BJ (cell line): ENCODE measurements at regions not wholly inside any gene's neighbourhood (a gene's known extent, or its start where the extent isn't known, plus 50 kb on each side); places are given as distances from the start of the nearest gene placed in this dataset.
"Not testable (repeated sequence)": the region's sequence is repeated elsewhere in the genome, so short reads cannot be mapped to it uniquely, and the experiment has no call there.

Experiments used
- CTCF ChIA-PET: fragments of 350-600 bp; formaldehyde crosslinking; extraction: SDS; loops from one replicate; lab custom pipeline; 2021; ENCODE audit warnings: antibody characterized with exemption, inconsistent platforms; lab: Yijun Ruan, JAX
- POLR2A ChIA-PET: fragments of 300-600 bp; sonication (Branson Sonifier 250); formaldehyde crosslinking; extraction: SDS; loops from one replicate; lab custom pipeline; 2021; ENCODE audit warnings: antibody characterized with exemption; lab: Charles Lee
- DNase-seq: peaks from one replicate; pipeline ENCODE4 v3.0.0-alpha.2; 2011; ENCODE audit warnings: low read depth
- H3K27me3 ChIP-seq: 2 replicates; pipeline ENCODE4 v1.6.0; 2011; ENCODE audit warnings: low read length; ENCODE audit not compliant: control insufficient read depth, insufficient read depth
- H3K36me3 ChIP-seq: 2 replicates; pipeline ENCODE4 v1.5.1; 2011; ENCODE audit warnings: low read length; ENCODE audit not compliant: control insufficient read depth, insufficient read depth
- H3K4me3 ChIP-seq: 2 replicates; pipeline ENCODE4 v1.5.1; 2011; ENCODE audit warnings: low read depth, mild to moderate bottlenecking, control low read depth, low read length
- CTCF ChIP-seq: IDR thresholded peaks from 2 replicates; pipeline ENCODE4 v1.5.1; 2011; ENCODE audit warnings: low read depth, mild to moderate bottlenecking, control low read depth, inconsistent platforms, low read length, moderate library complexity; ENCODE audit not compliant: insufficient read depth

DNA sequence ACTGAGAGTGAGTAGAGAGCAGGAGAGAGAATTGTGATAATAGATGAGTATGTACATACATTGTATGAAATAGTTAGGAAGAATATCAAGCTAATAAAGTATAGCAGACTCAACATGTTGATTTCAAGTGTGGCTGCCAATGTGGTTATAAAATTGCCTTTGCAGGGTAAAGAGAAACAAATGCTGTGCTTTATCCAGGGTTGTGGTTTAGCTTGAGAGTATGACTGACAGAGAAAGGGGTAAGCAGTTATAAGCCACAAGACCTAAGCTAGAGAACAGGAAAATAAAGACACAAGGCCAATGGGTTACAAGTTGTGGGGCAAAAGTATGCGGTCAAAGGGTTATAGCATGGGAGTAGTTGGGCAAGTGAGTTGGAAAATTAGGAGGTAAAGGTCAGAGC is 1217.5 kb downstream of the DIAPH3 start:
- no peak for DNase-seq
- CTCF ChIA-PET, result no interaction called here

DNA sequence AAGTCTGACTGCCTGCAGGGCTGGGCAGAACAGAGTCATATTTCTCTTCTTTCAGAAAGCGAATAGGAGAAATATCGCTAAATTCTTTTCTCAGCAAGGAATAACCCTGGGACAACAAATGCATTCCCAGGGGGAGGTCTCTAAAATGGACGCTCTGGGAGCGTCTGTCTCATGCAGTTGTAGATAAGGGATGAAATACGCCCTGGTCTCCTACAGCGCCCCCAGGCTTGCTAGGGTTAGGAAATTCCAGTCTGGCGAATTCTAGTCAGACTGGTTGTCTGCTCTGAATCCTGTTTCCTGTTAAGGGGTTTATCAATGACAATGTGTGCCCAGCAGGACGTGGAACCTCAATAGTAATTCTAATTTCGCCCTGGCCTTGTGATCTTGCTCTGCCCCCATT is 1214.1 kb downstream of the DIAPH3 start:
- no peak overlapping the region for H3K4me3 ChIP-seq
- no peak for TF ChIP-seq CTCF
- no peaks in the 10 kb centered on the region for H3K27me3 ChIP-seq
- DNase-seq, result no peak
- CTCF ChIA-PET, result no interaction called here
- POLR2A ChIA-PET, result no interaction called here
- no peaks in the 10 kb centered on the region for H3K36me3 ChIP-seq

More for the DNA sequence above, 1217.5 kb downstream of the DIAPH3 start:
- POLR2A ChIA-PET, result no interaction called here
- H3K4me3 ChIP-seq, result no peak overlapping the region
- no peaks in the 10 kb centered on the region for H3K27me3 ChIP-seq
- H3K36me3 ChIP-seq, result no peaks in the 10 kb centered on the region
- no peak for TF ChIP-seq CTCF

DNA sequence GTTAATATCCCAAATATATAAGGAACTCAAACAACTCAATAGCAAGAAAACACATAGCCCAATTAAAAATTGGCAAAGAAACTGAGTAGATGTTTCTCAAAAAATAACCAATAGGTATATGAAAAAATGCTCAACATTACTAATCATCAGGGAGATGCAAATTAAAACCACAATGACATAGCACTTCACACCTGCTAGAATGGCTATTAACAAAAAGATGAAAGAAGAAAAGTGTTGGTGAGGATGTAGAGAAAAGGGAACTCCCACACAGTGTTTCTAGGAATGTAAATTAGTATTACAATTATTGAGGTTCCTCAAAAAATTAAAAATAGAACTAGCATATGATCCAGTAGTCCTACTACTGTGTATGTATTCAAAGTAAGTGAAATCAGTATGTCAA is 1212.8 kb downstream of the DIAPH3 start:
- TF ChIP-seq CTCF, result no peak
- no peaks in the 10 kb centered on the region for H3K27me3 ChIP-seq
- DNase-seq, result no peak
- H3K4me3 ChIP-seq, result no peak overlapping the region
- POLR2A ChIA-PET, result no interaction called here
- CTCF ChIA-PET, result no interaction called here
- H3K36me3 ChIP-seq, result no peaks in the 10 kb centered on the region

DNA sequence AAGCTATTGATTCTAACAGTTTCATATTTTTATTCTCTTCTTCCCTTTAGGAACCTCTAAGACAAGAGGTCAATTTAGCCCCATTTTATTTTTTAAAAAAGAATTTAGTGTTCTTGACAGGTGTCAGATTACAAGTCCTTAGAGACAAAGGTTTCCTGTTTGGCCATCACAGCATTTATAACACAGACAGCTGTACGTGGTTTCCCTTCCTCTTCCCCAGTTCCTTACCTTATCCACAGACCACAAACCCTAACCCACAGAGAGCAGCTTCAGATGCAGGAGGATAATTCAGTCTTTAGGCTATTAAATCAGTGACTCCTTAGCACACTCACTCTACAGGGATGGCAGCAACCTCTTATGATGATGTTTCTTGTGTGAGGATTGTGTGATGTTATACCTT is 1210.1 kb downstream of the DIAPH3 start:
- no peak for TF ChIP-seq CTCF
- no peak for DNase-seq
- no peak overlapping the region for H3K4me3 ChIP-seq
- no peaks in the 10 kb centered on the region for H3K27me3 ChIP-seq
- POLR2A ChIA-PET, result no interaction called here
- no peaks in the 10 kb centered on the region for H3K36me3 ChIP-seq
- CTCF ChIA-PET, result no interaction called here

GRCh38 chr13:58955546-58956385 is 1208.0 kb downstream of the DIAPH3 start:
- no peak for TF ChIP-seq CTCF
- H3K27me3 ChIP-seq, result no peaks in the 10 kb centered on the region
- no peaks in the 10 kb centered on the region for H3K36me3 ChIP-seq
- POLR2A ChIA-PET, result no interaction called here
- H3K4me3 ChIP-seq, result no peak overlapping the region
- no peak for DNase-seq
- CTCF ChIA-PET, result no interaction called here

DNA sequence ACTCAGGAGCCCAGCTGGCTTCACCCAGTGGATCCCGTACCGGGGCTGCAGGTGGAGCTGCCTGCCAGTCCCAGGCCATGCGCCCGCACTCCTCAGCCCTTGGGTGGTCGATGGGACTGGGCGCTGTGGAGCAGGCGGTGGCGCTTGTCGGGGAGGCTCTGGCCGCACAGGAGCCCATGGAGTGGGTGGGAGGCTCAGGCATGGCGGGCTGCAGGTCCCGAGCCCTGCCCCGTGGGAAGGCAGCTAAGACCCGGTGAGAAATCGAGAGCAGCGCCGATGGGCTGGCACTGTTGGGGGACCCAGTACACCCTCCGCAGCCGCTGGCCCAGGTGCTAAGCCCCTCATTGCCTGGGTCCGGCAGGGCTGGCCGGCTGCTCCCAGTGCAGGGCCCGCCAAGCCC is 1205.6 kb downstream of the DIAPH3 start:
- H3K36me3 ChIP-seq, H3K27me3 ChIP-seq, POLR2A ChIA-PET, CTCF ChIA-PET, H3K4me3 ChIP-seq, DNase-seq: not testable (repeated sequence)
